ENCODE measurements at regions not wholly inside any gene's neighbourhood (a gene's known extent, or its start where the extent isn't known, plus 50 kb on each side); places are given as distances from the start of the nearest gene placed in this dataset.

DNA sequence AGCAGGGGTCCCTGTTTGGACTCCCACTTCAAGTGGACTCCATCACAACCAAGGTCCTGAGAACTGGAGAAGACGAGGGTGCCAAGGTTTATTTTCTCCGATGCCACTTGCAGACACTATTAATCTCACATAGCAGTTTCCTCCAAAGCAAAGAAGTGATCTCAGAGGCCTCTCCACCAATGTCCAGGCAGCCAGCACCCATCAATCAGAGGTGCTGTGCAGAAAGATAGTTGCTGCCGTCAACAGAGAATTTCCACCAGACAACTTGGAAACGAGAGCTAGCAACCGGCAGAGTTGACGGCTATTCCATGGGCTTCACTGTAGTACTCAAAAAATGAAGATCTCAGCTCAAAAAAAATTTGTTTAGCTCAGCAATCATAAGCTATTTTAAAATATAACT lies 438.6 kb upstream of the PFKP start:
- Histone ChIP-seq H3K9me3 (no peaks in the 10 kb centered on the region), H3K36me3 (no peaks in the 10 kb centered on the region), H3K27me3 (no peaks in the 10 kb centered on the region), H3K27ac (no peak overlapping the region), H3K4me1 (no peaks in the 10 kb centered on the region), H3K4me3 (no peak overlapping the region)
- intact Hi-C loops (cut with DNase I; ENCODE audit: low total_unique reads) (no loop called here), in situ Hi-C loops (cut with MboI; ENCODE audit: low pct_ligation_motif_present in 1 of 4, low pct_unique_long_range_greater_than_20kb in 1 of 4, low sequenced_read_pairs in 3 of 4) (no loop called here)
- no peak for DNase-seq
- TF ChIP-seq, protein P1, sequence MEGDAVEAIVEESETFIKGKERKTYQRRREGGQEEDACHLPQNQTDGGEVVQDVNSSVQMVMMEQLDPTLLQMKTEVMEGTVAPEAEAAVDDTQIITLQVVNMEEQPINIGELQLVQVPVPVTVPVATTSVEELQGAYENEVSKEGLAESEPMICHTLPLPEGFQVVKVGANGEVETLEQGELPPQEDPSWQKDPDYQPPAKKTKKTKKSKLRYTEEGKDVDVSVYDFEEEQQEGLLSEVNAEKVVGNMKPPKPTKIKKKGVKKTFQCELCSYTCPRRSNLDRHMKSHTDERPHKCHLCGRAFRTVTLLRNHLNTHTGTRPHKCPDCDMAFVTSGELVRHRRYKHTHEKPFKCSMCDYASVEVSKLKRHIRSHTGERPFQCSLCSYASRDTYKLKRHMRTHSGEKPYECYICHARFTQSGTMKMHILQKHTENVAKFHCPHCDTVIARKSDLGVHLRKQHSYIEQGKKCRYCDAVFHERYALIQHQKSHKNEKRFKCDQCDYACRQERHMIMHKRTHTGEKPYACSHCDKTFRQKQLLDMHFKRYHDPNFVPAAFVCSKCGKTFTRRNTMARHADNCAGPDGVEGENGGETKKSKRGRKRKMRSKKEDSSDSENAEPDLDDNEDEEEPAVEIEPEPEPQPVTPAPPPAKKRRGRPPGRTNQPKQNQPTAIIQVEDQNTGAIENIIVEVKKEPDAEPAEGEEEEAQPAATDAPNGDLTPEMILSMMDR (IDR thresholded peaks at IDR 0.05) = no peak
- TF ChIP-seq EP300 (IDR thresholded peaks at IDR 0.05; ENCODE audit: low read depth) (no peak), POLR2A (IDR thresholded peaks at IDR 0.05) (no peak), POLR2AphosphoS5 (IDR thresholded peaks at IDR 0.05) (no peak)
- WGBS, 2 donors (ENCODE audit: low coverage in 1 of 2) = 86 to 93% methylated on average over 4 to 6 of the region's 6 CpGs

DNA sequence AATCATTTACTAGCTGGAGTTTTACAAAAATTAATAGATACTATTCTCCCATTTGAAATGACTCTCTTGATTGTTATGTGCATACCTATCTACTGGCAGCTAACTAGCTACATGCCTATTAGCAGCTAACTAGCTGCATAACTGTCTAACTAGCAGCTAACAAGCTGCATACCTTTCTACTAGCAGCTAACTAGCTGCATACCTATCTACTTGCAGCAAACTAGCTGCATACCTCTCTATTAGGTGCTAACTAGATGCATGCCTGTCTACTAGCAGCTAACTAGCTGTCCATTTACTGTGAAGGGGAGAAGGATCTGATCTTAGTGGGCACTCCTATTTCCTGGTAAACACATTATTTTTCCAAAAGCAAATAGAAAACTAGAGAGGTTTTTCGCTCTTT lies 439.4 kb upstream of the PFKP start:
- intact Hi-C loops (cut with DNase I; ENCODE audit: low total_unique reads) (no loop called here), in situ Hi-C loops (cut with MboI; ENCODE audit: low pct_ligation_motif_present in 1 of 4, low pct_unique_long_range_greater_than_20kb in 1 of 4, low sequenced_read_pairs in 3 of 4) (no loop called here)
- no peaks in the 10 kb centered on the region for H3K36me3 ChIP-seq
- no peaks in the 10 kb centered on the region for H3K4me1 ChIP-seq
- H3K4me3 ChIP-seq = no peak overlapping the region
- DNase-seq = no peak
- no peaks in the 10 kb centered on the region for H3K9me3 ChIP-seq
- H3K27me3 ChIP-seq = no peaks in the 10 kb centered on the region
- H3K27ac ChIP-seq = no peak overlapping the region
- TF ChIP-seq EP300 (IDR thresholded peaks at IDR 0.05; ENCODE audit: low read depth) = no peak
- TF ChIP-seq, protein P1 (IDR thresholded peaks at IDR 0.05) = no peak
- no peak for TF ChIP-seq POLR2AphosphoS5 (IDR thresholded peaks at IDR 0.05)
- TF ChIP-seq POLR2A (IDR thresholded peaks at IDR 0.05) = no peak
- 76 to 86% methylated on average over 1 of the region's 1 CpG for WGBS, 2 donors (ENCODE audit: low coverage in 1 of 2)

DNA sequence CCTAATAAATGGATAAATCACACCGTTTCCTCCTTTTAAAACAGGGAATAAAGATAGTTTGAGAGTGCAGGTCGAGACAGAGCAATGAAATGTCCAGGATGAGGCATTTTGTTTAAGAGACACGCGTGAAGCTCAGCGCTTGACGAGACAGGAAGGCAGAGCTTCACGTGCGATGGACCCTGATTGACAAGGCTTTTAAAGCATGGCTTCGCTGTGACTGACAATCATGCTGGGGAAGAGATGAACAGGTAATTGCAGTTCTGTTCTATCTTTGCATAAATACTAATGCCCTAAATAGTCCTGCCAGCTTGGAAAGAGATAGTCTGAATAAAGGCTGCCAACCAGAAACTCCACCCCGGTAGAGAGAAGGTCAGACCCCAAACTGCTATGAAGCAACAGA lies 442.3 kb upstream of the PFKP start:
- no peak overlapping the region for H3K27ac ChIP-seq
- no peaks in the 10 kb centered on the region for H3K36me3 ChIP-seq
- no peak overlapping the region for H3K4me3 ChIP-seq
- intact Hi-C loops (cut with DNase I; ENCODE audit: low total_unique reads) (no loop called here), in situ Hi-C loops (cut with MboI; ENCODE audit: low pct_ligation_motif_present in 1 of 4, low pct_unique_long_range_greater_than_20kb in 1 of 4, low sequenced_read_pairs in 3 of 4) (no loop called here)
- no peaks in the 10 kb centered on the region for H3K27me3 ChIP-seq
- TF ChIP-seq POLR2AphosphoS5 (IDR thresholded peaks at IDR 0.05) (no peak), EP300 (IDR thresholded peaks at IDR 0.05; ENCODE audit: low read depth) (no peak), POLR2A (IDR thresholded peaks at IDR 0.05) (no peak)
- TF ChIP-seq, protein P1 (IDR thresholded peaks at IDR 0.05) = no peak
- 78 to 83% methylated on average over 9 to 10 of the region's 10 CpGs for WGBS, 2 donors (ENCODE audit: low coverage in 1 of 2)
- H3K9me3 ChIP-seq = no peaks in the 10 kb centered on the region
- no peaks in the 10 kb centered on the region for H3K4me1 ChIP-seq
- no peak for DNase-seq

DNA sequence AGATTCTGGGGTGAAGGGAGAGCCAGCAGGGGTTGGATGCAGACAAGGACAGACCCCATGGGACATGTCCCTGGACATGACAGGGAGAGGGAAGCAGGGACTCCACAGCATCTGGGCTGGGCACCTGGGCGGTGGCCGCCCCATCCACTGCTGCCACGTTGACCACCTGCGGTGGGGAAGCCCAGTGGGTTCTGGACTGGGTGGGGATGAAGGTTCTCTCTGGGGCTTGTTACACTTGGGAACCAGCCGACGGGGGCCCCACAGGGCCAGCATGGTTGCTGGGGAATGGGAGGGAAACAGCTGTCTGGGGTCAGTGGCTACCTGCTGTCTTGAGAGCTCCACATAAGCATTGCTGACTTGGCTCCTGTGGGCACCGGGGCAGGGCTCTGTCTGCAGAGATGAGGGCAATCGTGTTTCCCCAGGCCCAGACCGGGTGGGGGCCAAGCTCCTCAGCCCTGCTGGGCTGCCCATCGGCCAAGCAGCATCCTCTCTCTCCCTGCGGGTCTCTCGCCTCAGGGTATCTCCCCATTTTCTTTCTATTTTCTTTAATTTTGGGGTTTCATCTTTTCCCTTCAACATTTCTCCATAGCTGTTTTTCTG lies 443.6 kb upstream of the PFKP start:
- 86% methylated on average over 12 of the region's 12 CpGs; no CpG with 5 or more reads in 1 of the 2 donors for WGBS, 2 donors (ENCODE audit: low coverage in 1 of 2)
- no peak for DNase-seq
- Histone ChIP-seq H3K4me3 (no peak overlapping the region), H3K27ac (no peak overlapping the region), H3K36me3 (no peaks in the 10 kb centered on the region), H3K27me3 (no peaks in the 10 kb centered on the region), H3K4me1 (no peaks in the 10 kb centered on the region), H3K9me3 (no peaks in the 10 kb centered on the region)
- in situ Hi-C loops (cut with MboI; ENCODE audit: low pct_ligation_motif_present in 1 of 4, low pct_unique_long_range_greater_than_20kb in 1 of 4, low sequenced_read_pairs in 3 of 4) (no loop called here), intact Hi-C loops (cut with DNase I; ENCODE audit: low total_unique reads) (no loop called here)
- TF ChIP-seq POLR2AphosphoS5 (IDR thresholded peaks at IDR 0.05) (no peak), EP300 (IDR thresholded peaks at IDR 0.05; ENCODE audit: low read depth) (no peak), POLR2A (IDR thresholded peaks at IDR 0.05) (no peak)
- TF ChIP-seq, protein P1 (IDR thresholded peaks at IDR 0.05) = no peak
